ENCODE measurements at regions not wholly inside any gene's neighbourhood (a gene's known extent, or its start where the extent isn't known, plus 50 kb on each side); places are given as distances from the start of the nearest gene placed in this dataset.

DNA sequence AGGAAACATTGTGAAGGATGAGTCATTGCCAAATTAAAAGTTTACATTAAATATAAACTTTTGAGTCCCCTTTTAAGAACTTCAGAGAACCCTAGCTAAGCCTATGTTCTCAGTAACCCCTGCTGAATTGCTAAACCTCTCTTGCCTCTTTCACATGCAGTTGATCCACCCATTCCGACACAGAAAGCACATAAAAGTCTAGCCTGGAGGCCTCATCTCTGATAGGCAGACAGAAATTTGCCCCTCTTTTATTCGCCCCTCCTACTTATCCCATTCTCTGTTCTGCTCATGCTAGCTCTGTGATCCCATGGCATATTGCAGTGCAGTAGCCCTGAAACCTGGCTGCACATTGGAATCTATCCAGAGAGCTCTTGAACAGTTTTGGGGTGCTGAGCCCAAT lies 58.2 kb upstream of the PDE3B start:
- TF ChIP-seq POLR2AphosphoS5 (IDR thresholded peaks at IDR 0.05) = no peak
- TF ChIP-seq, protein P1, sequence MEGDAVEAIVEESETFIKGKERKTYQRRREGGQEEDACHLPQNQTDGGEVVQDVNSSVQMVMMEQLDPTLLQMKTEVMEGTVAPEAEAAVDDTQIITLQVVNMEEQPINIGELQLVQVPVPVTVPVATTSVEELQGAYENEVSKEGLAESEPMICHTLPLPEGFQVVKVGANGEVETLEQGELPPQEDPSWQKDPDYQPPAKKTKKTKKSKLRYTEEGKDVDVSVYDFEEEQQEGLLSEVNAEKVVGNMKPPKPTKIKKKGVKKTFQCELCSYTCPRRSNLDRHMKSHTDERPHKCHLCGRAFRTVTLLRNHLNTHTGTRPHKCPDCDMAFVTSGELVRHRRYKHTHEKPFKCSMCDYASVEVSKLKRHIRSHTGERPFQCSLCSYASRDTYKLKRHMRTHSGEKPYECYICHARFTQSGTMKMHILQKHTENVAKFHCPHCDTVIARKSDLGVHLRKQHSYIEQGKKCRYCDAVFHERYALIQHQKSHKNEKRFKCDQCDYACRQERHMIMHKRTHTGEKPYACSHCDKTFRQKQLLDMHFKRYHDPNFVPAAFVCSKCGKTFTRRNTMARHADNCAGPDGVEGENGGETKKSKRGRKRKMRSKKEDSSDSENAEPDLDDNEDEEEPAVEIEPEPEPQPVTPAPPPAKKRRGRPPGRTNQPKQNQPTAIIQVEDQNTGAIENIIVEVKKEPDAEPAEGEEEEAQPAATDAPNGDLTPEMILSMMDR (IDR thresholded peaks at IDR 0.05) = no peak
